ENCODE measurements at regions not wholly inside any gene's neighbourhood (a gene's known extent, or its start where the extent isn't known, plus 50 kb on each side); places are given as distances from the start of the nearest gene placed in this dataset.

- DNase-seq (ENCODE audit: low spot score): no peak
- H3K27ac ChIP-seq: no peak overlapping the region
- no peak for TF ChIP-seq CTCF (conservative IDR thresholded peaks at IDR 0.05; ENCODE audit: low read depth)
- ChIA-PET CTCF (no interaction called here), POLR2A (ENCODE audit: low non-redundant PET) (no interaction called here)
Measured at GRCh38 chr2:49796266-49796665, 642.0 kb upstream of the FSHR start.

- no peak for TF ChIP-seq CTCF (conservative IDR thresholded peaks at IDR 0.05; ENCODE audit: low read depth)
- DNase-seq (ENCODE audit: low spot score): no peak
- ChIA-PET POLR2A (ENCODE audit: low non-redundant PET) (no interaction called here), CTCF (no interaction called here)
- H3K27ac ChIP-seq: no peak overlapping the region
Measured at GRCh38 chr2:49794396-49794795, 640.1 kb upstream of the FSHR start.

GRCh38 chr2:49788300-49788699, 634.0 kb upstream of the FSHR start:
- H3K27ac ChIP-seq: no peak overlapping the region
- POLR2A ChIA-PET (ENCODE audit: low non-redundant PET): no interaction called here
- CTCF ChIA-PET: no interaction called here
- DNase-seq (ENCODE audit: low spot score): no peak
- no peak for TF ChIP-seq CTCF (conservative IDR thresholded peaks at IDR 0.05; ENCODE audit: low read depth)

DNA sequence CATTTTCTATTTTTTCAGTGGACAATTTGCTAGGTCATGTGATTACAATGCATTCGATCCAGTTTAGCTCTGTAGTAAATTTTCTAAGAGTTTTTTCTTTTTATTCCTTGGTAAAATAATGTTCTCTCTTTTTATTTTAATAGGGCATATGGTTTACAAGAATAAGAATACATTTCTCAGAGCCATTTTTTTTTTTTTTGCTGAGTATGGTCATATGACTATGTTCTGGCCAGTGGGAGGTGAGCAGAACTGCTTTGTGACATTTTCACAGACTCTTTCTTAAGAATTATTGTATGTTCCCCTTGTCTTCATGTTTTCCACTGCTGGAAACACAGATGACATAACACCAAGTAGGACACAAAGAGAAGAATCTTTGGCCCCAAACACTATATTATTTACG, 626.6 kb upstream of the FSHR start:
- DNase-seq (ENCODE audit: low spot score): no peak
- no peak for TF ChIP-seq CTCF (conservative IDR thresholded peaks at IDR 0.05; ENCODE audit: low read depth)
- ChIA-PET POLR2A (ENCODE audit: low non-redundant PET) (no interaction called here), CTCF (no interaction called here)
- no peak overlapping the region for H3K27ac ChIP-seq

DNA sequence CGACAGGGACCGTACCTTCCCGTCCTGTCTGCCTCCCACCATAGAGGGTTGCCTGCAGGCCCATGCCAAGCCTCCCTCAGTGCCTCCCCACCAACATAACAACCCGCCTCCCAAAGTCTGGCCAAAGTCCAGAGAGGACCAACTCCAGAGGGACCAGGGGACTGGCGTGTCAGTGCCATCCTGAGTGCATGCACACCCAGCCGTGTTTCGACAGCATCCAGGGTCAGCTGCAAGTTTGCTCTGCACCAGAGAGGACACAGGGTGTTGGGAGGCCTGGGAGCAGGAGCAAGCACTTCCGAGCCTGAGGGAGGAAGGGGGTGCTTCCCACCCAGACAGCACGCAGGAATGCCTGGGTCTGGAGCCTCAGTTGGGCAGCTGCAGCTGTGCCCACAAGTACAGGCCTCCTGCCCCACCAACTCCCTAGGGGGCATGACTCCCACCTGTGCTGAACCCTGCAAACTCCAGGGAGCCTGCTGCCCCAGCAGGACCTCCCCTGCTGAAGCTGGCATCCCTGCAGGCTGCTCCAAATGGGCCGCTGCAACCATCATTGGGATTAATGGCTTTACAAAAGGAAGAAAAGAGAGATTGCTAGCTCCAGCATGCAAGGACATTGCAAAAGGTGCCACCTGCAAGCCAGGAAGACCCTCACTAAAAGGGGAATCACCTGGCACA, 618.1 kb upstream of the FSHR start:
- no peak for DNase-seq (ENCODE audit: low spot score)
- ChIA-PET POLR2A (ENCODE audit: low non-redundant PET) (no interaction called here), CTCF (no interaction called here)
- H3K27ac ChIP-seq: no peak overlapping the region
- TF ChIP-seq CTCF (conservative IDR thresholded peaks at IDR 0.05; ENCODE audit: low read depth): no peak

GRCh38 chr2:49770919-49771318, 616.6 kb upstream of the FSHR start:
- POLR2A ChIA-PET (ENCODE audit: low non-redundant PET): no interaction called here

More at GRCh38 chr2:49770919-49771318, 616.6 kb upstream of the FSHR start:
- no peak overlapping the region for H3K27ac ChIP-seq
- CTCF ChIA-PET: interaction anchor here (0.7 kb wide), 1 partner anchor 316 kb away, joined by 3 read pairs; no protein-coding TSS in a partner anchor
- TF ChIP-seq CTCF (conservative IDR thresholded peaks at IDR 0.05; ENCODE audit: low read depth): no peak
- no peak for DNase-seq (ENCODE audit: low spot score)
